HG02943 (cell line): ENCODE measurements at regions not wholly inside any gene's neighbourhood (a gene's known extent, or its start where the extent isn't known, plus 50 kb on each side); places are given as distances from the start of the nearest gene placed in this dataset.

ENCODE experiments used
- ATAC-seq: cut with Tn5 transposase; IDR thresholded peaks from one replicate; pipeline ENCODE4 v1.9.1; 2021; ENCODE audit warnings: mild to moderate bottlenecking, low read depth, moderate library complexity; ENCODE audit not compliant: unreplicated experiment

GRCh38 chr15:94059013-94059587, 172.3 kb upstream of the MCTP2 start:
- no peak for ATAC-seq

- no peak for ATAC-seq
These were observed 174.1 kb upstream of the MCTP2 start for GRCh38 chr15:94057305-94057704.

- ATAC-seq = no peak
These were observed 175.0 kb upstream of the MCTP2 start for GRCh38 chr15:94056314-94056713.

GRCh38 chr15:94053626-94054025, 177.7 kb upstream of the MCTP2 start:
- no peak for ATAC-seq

- ATAC-seq = no peak
These were observed 178.7 kb upstream of the MCTP2 start for GRCh38 chr15:94052711-94053110.

- ATAC-seq = no peak
These were observed 183.8 kb upstream of the MCTP2 start for GRCh38 chr15:94047566-94047965.

- no peak for ATAC-seq
These were observed 189.0 kb upstream of the MCTP2 start for GRCh38 chr15:94042180-94042928.

GRCh38 chr15:94041746-94042145, 189.6 kb upstream of the MCTP2 start:
- no peak for ATAC-seq

GRCh38 chr15:94040541-94041248, 190.7 kb upstream of the MCTP2 start:
- no peak for ATAC-seq

GRCh38 chr15:94036156-94036555, 195.2 kb upstream of the MCTP2 start:
- no peak for ATAC-seq

- no peak for ATAC-seq
These were observed 197.7 kb upstream of the MCTP2 start for GRCh38 chr15:94033683-94034020.

GRCh38 chr15:94033014-94033682, 198.2 kb upstream of the MCTP2 start:
- no peak for ATAC-seq

- no peak for ATAC-seq
These were observed 198.8 kb upstream of the MCTP2 start for GRCh38 chr15:94032571-94032970.

GRCh38 chr15:94031072-94031471, 200.3 kb upstream of the MCTP2 start:
- ATAC-seq = no peak

- ATAC-seq = no peak
These were observed 201.9 kb upstream of the MCTP2 start for GRCh38 chr15:94029495-94029894.

- no peak for ATAC-seq
These were observed 202.6 kb upstream of the MCTP2 start for GRCh38 chr15:94028809-94029208.

- ATAC-seq = no peak
These were observed 203.2 kb upstream of the MCTP2 start for GRCh38 chr15:94028121-94028520.

GRCh38 chr15:94027581-94027980, 203.8 kb upstream of the MCTP2 start:
- ATAC-seq = no peak

GRCh38 chr15:94026458-94027304, 204.7 kb upstream of the MCTP2 start:
- no peak for ATAC-seq

GRCh38 chr15:94023531-94023930, 207.8 kb upstream of the MCTP2 start:
- no peak for ATAC-seq
